C1 segment of cervical spinal cord (tissue), 14 donors: ENCODE measurements at regions not wholly inside any gene's neighbourhood (a gene's known extent, or its start where the extent isn't known, plus 50 kb on each side); places are given as distances from the start of the nearest gene placed in this dataset.

ENCODE experiments used
- DNase-seq, 14 donors: peaks; one replicate each; lab custom pipeline; 2025; lab: John Stamatoyannopoulos, UW

- no peak for DNase-seq
Measured at GRCh38 chr10:3692387-3692999, 92.5 kb downstream of the KLF6 start.

- DNase-seq = no peak
Measured at GRCh38 chr10:3691482-3691881, 93.5 kb downstream of the KLF6 start.

- DNase-seq = no peak
Measured at GRCh38 chr10:3689871-3690510, 95.0 kb downstream of the KLF6 start.

GRCh38 chr10:3687510-3688081 lies 97.4 kb downstream of the KLF6 start:
- no peak for DNase-seq

GRCh38 chr10:3685384-3685783 lies 99.6 kb downstream of the KLF6 start:
- DNase-seq = no peak

GRCh38 chr10:3684891-3685290 lies 100.1 kb downstream of the KLF6 start:
- no peak for DNase-seq

GRCh38 chr10:3683560-3683959 lies 101.4 kb downstream of the KLF6 start:
- DNase-seq = no peak

- no peak for DNase-seq
Measured at GRCh38 chr10:3682745-3683144, 102.3 kb downstream of the KLF6 start.

GRCh38 chr10:3681642-3682554 lies 103.1 kb downstream of the KLF6 start:
- peak in 1 of 14 donors; percentile 14 for DNase-seq

GRCh38 chr10:3679950-3680629 lies 104.9 kb downstream of the KLF6 start:
- DNase-seq = no peak

- no peak for DNase-seq
Measured at GRCh38 chr10:3678629-3679227, 106.3 kb downstream of the KLF6 start.

- no peak for DNase-seq
Measured at GRCh38 chr10:3676564-3676963, 108.4 kb downstream of the KLF6 start.

GRCh38 chr10:3672220-3672619 lies 112.8 kb downstream of the KLF6 start:
- no peak for DNase-seq

- no peak for DNase-seq
Measured at GRCh38 chr10:3671386-3671955, 113.5 kb downstream of the KLF6 start.

GRCh38 chr10:3668966-3669330 lies 116.1 kb downstream of the KLF6 start:
- no peak for DNase-seq

- no peak for DNase-seq
Measured at GRCh38 chr10:3668276-3668965, 116.6 kb downstream of the KLF6 start.

GRCh38 chr10:3666525-3667302 lies 118.3 kb downstream of the KLF6 start:
- peak in 1 of 14 donors; percentile 13 for DNase-seq

GRCh38 chr10:3665316-3665908 lies 119.6 kb downstream of the KLF6 start:
- DNase-seq = no peak

GRCh38 chr10:3662775-3663174 lies 122.2 kb downstream of the KLF6 start:
- no peak for DNase-seq
